HFFc6 (cell line): ENCODE measurements at regions not wholly inside any gene's neighbourhood (a gene's known extent, or its start where the extent isn't known, plus 50 kb on each side); places are given as distances from the start of the nearest gene placed in this dataset.
"Not testable (repeated sequence)": the region's sequence is repeated elsewhere in the genome, so short reads cannot be mapped to it uniquely, and the experiment has no call there.

ENCODE experiments used
- DNase-seq: peaks from one replicate; pipeline ENCODE4 v3.0.0-alpha.2; 2018
- H3K27ac Mint-ChIP-seq: 2 replicates; pipeline ENCODE4 v1.8.0; 2020; ENCODE audit warnings: mild to moderate bottlenecking, mixed read lengths
- H3K27me3 Mint-ChIP-seq: 2 replicates; pipeline ENCODE4 v1.8.0; 2021; ENCODE audit warnings: mild to moderate bottlenecking, moderate library complexity, mixed read lengths; ENCODE audit not compliant: insufficient read depth
- H3K36me3 Mint-ChIP-seq: 2 replicates; pipeline ENCODE4 v1.8.0; 2021; ENCODE audit warnings: low read depth, mixed read lengths
- H3K4me1 Mint-ChIP-seq: 2 replicates; pipeline ENCODE4 v1.8.0; 2020; ENCODE audit warnings: low read depth, mixed read lengths
- H3K4me3 Mint-ChIP-seq: 2 replicates; pipeline ENCODE4 v1.8.0; 2020; ENCODE audit warnings: mild to moderate bottlenecking, moderate library complexity, mixed read lengths
- H3K9me3 Mint-ChIP-seq: 2 replicates; pipeline ENCODE4 v1.8.0; 2020; ENCODE audit warnings: mild to moderate bottlenecking, mixed read lengths
- TF ChIP-seq, protein P1 (sequence below): fragments of 200-600 bp; sonication (generic); IDR thresholded peaks from 2 replicates; pipeline ENCODE4 v1.5.0; 2021; ENCODE audit warnings: antibody characterized with exemption, mild to moderate bottlenecking

DNA sequence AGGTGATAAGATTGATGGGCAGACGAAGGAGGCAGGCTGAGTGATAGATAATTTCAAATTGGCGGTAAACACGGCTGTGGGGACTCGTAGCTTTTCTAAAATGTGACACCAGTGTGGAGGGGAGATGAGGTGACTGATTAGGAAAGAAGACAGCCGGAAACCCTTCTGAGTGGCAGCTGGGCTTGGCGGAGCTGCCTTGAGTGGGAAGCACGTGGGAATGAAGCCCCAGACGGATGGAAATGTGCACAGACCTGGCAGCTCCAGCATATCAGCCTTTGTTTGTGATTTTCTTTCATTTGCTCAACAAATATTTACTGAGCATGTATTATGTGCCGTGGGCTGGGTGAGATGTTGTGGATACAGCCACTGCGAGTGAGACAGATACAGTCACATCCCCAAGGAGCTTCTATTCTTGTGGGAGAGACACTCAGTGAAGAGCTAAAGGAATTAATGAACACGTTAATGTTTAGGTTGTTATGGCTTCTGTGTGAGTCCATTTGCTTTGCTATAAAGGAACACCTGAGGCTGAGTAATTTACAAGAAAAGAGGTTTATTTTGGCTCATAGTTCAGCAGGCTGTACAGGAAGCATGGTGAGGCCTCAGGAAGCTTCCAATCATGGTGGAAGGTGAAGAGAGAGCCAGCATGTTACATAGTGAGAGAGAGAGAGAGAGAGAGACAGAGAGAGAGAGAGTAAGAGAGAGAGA lies 65.5 kb upstream of the LHX5 start:
- Mint-ChIP-seq H3K9me3 (peaks cover 8% of the 10 kb centered on the region), H3K27ac (no peak overlapping the region), H3K4me1 (peaks cover 6% of the 10 kb centered on the region; the same call in 1 of the 2 replicates), H3K36me3 (no peaks in the 10 kb centered on the region; the same call in 1 of the 2 replicates), H3K27me3 (peaks cover 14% of the 10 kb centered on the region), H3K4me3 (no peak overlapping the region)
- TF ChIP-seq, protein P1, sequence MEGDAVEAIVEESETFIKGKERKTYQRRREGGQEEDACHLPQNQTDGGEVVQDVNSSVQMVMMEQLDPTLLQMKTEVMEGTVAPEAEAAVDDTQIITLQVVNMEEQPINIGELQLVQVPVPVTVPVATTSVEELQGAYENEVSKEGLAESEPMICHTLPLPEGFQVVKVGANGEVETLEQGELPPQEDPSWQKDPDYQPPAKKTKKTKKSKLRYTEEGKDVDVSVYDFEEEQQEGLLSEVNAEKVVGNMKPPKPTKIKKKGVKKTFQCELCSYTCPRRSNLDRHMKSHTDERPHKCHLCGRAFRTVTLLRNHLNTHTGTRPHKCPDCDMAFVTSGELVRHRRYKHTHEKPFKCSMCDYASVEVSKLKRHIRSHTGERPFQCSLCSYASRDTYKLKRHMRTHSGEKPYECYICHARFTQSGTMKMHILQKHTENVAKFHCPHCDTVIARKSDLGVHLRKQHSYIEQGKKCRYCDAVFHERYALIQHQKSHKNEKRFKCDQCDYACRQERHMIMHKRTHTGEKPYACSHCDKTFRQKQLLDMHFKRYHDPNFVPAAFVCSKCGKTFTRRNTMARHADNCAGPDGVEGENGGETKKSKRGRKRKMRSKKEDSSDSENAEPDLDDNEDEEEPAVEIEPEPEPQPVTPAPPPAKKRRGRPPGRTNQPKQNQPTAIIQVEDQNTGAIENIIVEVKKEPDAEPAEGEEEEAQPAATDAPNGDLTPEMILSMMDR, result no peak
- DNase-seq, result no peak

GRCh38 chr12:113535100-113535499 lies 63.4 kb upstream of the LHX5 start:
- DNase-seq, result no peak
- H3K27ac Mint-ChIP-seq, result no peak overlapping the region
- TF ChIP-seq, protein P1, result no peak
- H3K27me3 Mint-ChIP-seq, result peaks cover 11% of the 10 kb centered on the region
- no peak overlapping the region for H3K4me3 Mint-ChIP-seq
- peaks cover 8% of the 10 kb centered on the region for H3K9me3 Mint-ChIP-seq
- H3K4me1 Mint-ChIP-seq, result peaks cover 6% of the 10 kb centered on the region; the same call in 1 of the 2 replicates
- no peaks in the 10 kb centered on the region; the same call in 1 of the 2 replicates for H3K36me3 Mint-ChIP-seq

- H3K9me3 Mint-ChIP-seq, result peaks cover 8% of the 10 kb centered on the region
- H3K4me3 Mint-ChIP-seq, result no peak overlapping the region
- H3K36me3 Mint-ChIP-seq, result no peaks in the 10 kb centered on the region; the same call in 1 of the 2 replicates
- H3K4me1 Mint-ChIP-seq, result peaks cover 6% of the 10 kb centered on the region; the same call in 1 of the 2 replicates
- H3K27ac Mint-ChIP-seq, result no peak overlapping the region
- no peak for DNase-seq
- H3K27me3 Mint-ChIP-seq, result peaks cover 13% of the 10 kb centered on the region
- TF ChIP-seq, protein P1, result no peak
These were observed 62.9 kb upstream of the LHX5 start for GRCh38 chr12:113534555-113534954.

DNA sequence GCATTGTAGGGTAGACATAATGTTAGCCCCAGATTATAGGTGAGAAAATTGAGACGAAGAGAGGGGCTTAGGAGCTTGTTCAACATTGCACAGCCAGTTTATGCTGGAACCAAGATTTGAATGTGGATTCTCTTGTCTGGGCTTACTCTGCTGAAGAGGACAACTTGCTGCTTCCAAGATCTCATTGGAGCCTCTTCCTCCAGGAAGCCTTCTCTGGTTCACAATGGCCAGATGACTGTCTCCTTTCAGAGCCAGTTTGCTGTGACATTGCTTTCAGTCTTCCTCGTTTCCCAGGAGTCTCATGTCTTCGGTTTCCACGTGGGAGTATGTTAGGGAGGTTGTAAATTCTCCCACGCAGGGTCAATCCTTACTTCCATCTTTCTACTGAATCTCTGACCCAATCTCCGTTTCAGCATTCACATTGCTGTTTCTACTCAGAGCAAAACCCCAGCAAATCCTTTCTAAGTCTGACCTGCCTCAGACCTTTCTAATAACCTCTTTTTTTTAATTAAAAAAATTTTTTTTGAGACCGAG lies 62.2 kb upstream of the LHX5 start:
- DNase-seq, result no peak
- Mint-ChIP-seq H3K27me3 (peaks cover 13% of the 10 kb centered on the region), H3K9me3 (peaks cover 8% of the 10 kb centered on the region), H3K36me3 (no peaks in the 10 kb centered on the region; the same call in 1 of the 2 replicates), H3K4me1 (peaks cover 6% of the 10 kb centered on the region; the same call in 1 of the 2 replicates), H3K4me3 (no peak overlapping the region), H3K27ac (no peak overlapping the region)
- TF ChIP-seq, protein P1, result no peak

DNA sequence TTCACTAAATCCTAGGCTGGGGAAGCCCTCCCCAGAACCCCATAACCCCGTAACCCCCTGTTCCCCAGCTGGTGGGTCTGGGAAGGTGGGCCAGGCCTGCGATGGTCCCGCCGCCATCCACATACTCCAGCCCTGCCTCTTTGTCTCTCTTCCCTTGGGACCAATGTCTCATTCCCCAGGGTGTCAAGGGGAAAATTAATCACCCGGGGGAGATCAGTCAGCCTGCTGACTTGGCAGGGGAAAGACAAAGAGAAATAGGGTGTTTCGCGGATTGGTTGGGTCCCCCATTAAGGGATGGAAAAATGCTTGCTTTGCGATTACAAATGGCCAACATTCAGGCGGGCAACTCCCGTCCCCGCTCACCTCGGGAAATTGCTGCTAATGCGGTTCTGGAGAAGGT lies 60.6 kb upstream of the LHX5 start:
- Mint-ChIP-seq H3K27ac (no peak overlapping the region), H3K27me3 (peaks cover 17% of the 10 kb centered on the region), H3K36me3 (no peaks in the 10 kb centered on the region; the same call in 1 of the 2 replicates), H3K4me3 (no peak overlapping the region), H3K9me3 (no peaks in the 10 kb centered on the region; the same call in 1 of the 2 replicates), H3K4me1 (peaks cover under 1% of the 10 kb centered on the region; the same call in 1 of the 2 replicates)
- no peak for DNase-seq
- TF ChIP-seq, protein P1, result no peak

GRCh38 chr12:113531073-113531472 lies 59.4 kb upstream of the LHX5 start:
- H3K27me3 Mint-ChIP-seq, result peaks cover 20% of the 10 kb centered on the region
- H3K9me3 Mint-ChIP-seq, DNase-seq, H3K36me3 Mint-ChIP-seq, H3K4me1 Mint-ChIP-seq, H3K4me3 Mint-ChIP-seq, H3K27ac Mint-ChIP-seq: not testable (repeated sequence)
